GM12875 (cell line): ENCODE measurements at regions not wholly inside any gene's neighbourhood (a gene's known extent, or its start where the extent isn't known, plus 50 kb on each side); places are given as distances from the start of the nearest gene placed in this dataset.
"Not testable (repeated sequence)": the region's sequence is repeated elsewhere in the genome, so short reads cannot be mapped to it uniquely, and the experiment has no call there.

Source experiments
- H3K4me3 ChIP-seq: one replicate; pipeline ENCODE4 v1.5.1; 2011; ENCODE audit warnings: low read depth, low read length, control low read depth
- TF ChIP-seq, protein P1 (sequence below): IDR thresholded peaks from 2 replicates; pipeline ENCODE4 v1.5.1; 2011; ENCODE audit warnings: low read depth, mild to moderate bottlenecking, control low read depth, inconsistent platforms, low read length, moderate library complexity, borderline replicate concordance; ENCODE audit not compliant: insufficient read depth

- TF ChIP-seq, protein P1, sequence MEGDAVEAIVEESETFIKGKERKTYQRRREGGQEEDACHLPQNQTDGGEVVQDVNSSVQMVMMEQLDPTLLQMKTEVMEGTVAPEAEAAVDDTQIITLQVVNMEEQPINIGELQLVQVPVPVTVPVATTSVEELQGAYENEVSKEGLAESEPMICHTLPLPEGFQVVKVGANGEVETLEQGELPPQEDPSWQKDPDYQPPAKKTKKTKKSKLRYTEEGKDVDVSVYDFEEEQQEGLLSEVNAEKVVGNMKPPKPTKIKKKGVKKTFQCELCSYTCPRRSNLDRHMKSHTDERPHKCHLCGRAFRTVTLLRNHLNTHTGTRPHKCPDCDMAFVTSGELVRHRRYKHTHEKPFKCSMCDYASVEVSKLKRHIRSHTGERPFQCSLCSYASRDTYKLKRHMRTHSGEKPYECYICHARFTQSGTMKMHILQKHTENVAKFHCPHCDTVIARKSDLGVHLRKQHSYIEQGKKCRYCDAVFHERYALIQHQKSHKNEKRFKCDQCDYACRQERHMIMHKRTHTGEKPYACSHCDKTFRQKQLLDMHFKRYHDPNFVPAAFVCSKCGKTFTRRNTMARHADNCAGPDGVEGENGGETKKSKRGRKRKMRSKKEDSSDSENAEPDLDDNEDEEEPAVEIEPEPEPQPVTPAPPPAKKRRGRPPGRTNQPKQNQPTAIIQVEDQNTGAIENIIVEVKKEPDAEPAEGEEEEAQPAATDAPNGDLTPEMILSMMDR = no peak
- H3K4me3 ChIP-seq = no peak overlapping the region
Observed at GRCh38 chr18:59986139-59986538, 86.3 kb downstream of the PMAIP1 start.

GRCh38 chr18:59985289-59985688 lies 85.5 kb downstream of the PMAIP1 start:
- TF ChIP-seq, protein P1 = no peak
- no peak overlapping the region for H3K4me3 ChIP-seq

GRCh38 chr18:59983506-59983905 lies 83.7 kb downstream of the PMAIP1 start:
- TF ChIP-seq, protein P1 = no peak
- no peak overlapping the region for H3K4me3 ChIP-seq

GRCh38 chr18:59980188-59980637 lies 80.4 kb downstream of the PMAIP1 start:
- H3K4me3 ChIP-seq = no peak overlapping the region

DNA sequence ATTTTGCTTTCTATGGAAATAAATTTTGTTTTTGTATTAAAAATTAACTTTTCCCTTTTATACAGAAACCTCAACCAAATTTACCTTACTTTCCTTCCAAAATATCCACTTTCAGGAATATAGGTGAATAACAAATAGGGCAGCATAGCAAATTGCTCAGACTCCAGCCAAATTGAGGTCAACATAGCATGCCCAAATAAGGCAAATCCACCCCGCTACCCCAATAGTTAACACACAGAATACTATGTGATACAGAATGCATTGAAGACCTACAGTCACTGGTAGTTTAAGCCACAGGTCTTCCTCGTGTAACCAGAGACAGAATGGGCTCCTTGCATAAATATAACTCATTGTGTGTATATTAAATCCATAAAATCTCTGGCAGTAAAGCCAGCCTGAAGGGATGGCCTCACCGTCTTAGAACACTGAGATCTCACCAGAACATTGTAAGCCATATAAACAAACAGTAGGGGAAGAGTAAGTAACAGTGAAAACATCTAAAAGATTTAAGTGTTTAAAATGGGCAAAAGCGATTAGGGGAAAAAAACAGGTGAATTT lies 72.2 kb downstream of the PMAIP1 start:
- no peak overlapping the region for H3K4me3 ChIP-seq
- TF ChIP-seq, protein P1 = no peak

More at GRCh38 chr18:59980188-59980637, 80.4 kb downstream of the PMAIP1 start:
- TF ChIP-seq, protein P1 = no peak

GRCh38 chr18:59971144-59971543 lies 71.3 kb downstream of the PMAIP1 start:
- not testable (repeated sequence) for H3K4me3 ChIP-seq

- H3K4me3 ChIP-seq = not testable (repeated sequence)
Observed at GRCh38 chr18:59969477-59970028, 69.8 kb downstream of the PMAIP1 start.

- H3K4me3 ChIP-seq = no peak overlapping the region
- TF ChIP-seq, protein P1 = no peak
Observed at GRCh38 chr18:59968583-59968982, 68.8 kb downstream of the PMAIP1 start.
